ENCODE measurements at regions not wholly inside any gene's neighbourhood (a gene's known extent, or its start where the extent isn't known, plus 50 kb on each side); places are given as distances from the start of the nearest gene placed in this dataset.

DNA sequence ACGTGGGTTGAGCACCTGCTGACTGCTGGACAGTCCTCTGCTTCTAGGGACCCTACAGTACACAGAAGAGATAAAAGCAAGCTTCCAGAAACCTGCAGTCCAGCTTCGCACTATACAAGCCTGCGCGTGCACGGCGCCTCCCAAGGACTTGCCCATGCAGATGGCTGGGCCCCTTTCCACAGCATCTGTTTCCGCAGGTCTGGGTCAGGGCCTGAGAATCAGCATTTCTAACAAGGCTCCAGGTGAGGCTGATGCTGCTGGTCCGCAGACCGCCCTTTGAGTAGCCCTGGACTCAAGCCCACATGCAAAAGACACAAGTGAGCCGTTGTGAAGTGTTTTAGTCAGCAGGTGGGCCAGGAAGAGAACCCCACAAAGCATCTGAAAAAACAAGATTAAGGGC lies 133.1 kb downstream of the HSD17B3 start:
- TF ChIP-seq POLR2AphosphoS5 (IDR thresholded peaks at IDR 0.05) = no peak
- no peak for TF ChIP-seq CTCF (IDR thresholded peaks at IDR 0.05)
